ENCODE measurements at regions not wholly inside any gene's neighbourhood (a gene's known extent, or its start where the extent isn't known, plus 50 kb on each side); places are given as distances from the start of the nearest gene placed in this dataset.

- TF ChIP-seq CTCF (conservative IDR thresholded peaks at IDR 0.05; ENCODE audit: low read depth, low read length) = no peak
- H3K4me3 ChIP-seq (ENCODE audit: low read depth, low read length) = no peak overlapping the region
- no peak for DNase-seq (ENCODE audit: low read depth)
These were observed 335.4 kb upstream of the SPTLC3 start for GRCh38 chr20:12673352-12673751.

- no peak for DNase-seq (ENCODE audit: low read depth)
- no peak overlapping the region for H3K4me3 ChIP-seq (ENCODE audit: low read depth, low read length)
- no peak for TF ChIP-seq CTCF (conservative IDR thresholded peaks at IDR 0.05; ENCODE audit: low read depth, low read length)
These were observed 330.8 kb upstream of the SPTLC3 start for GRCh38 chr20:12677925-12678324.

GRCh38 chr20:12679447-12679846, 329.3 kb upstream of the SPTLC3 start:
- H3K4me3 ChIP-seq (ENCODE audit: low read depth, low read length) = no peak overlapping the region
- no peak for DNase-seq (ENCODE audit: low read depth)
- TF ChIP-seq CTCF (conservative IDR thresholded peaks at IDR 0.05; ENCODE audit: low read depth, low read length) = no peak

- no peak for TF ChIP-seq CTCF (conservative IDR thresholded peaks at IDR 0.05; ENCODE audit: low read depth, low read length)
- no peak for DNase-seq (ENCODE audit: low read depth)
- no peak overlapping the region for H3K4me3 ChIP-seq (ENCODE audit: low read depth, low read length)
These were observed 326.2 kb upstream of the SPTLC3 start for GRCh38 chr20:12682613-12683012.

GRCh38 chr20:12687476-12687875, 321.3 kb upstream of the SPTLC3 start:
- TF ChIP-seq CTCF (conservative IDR thresholded peaks at IDR 0.05; ENCODE audit: low read depth, low read length) = no peak
- DNase-seq (ENCODE audit: low read depth) = no peak
- H3K4me3 ChIP-seq (ENCODE audit: low read depth, low read length) = no peak overlapping the region

GRCh38 chr20:12695937-12696336, 312.8 kb upstream of the SPTLC3 start:
- DNase-seq (ENCODE audit: low read depth) = no peak
- no peak overlapping the region for H3K4me3 ChIP-seq (ENCODE audit: low read depth, low read length)
- no peak for TF ChIP-seq CTCF (conservative IDR thresholded peaks at IDR 0.05; ENCODE audit: low read depth, low read length)

- no peak for TF ChIP-seq CTCF (conservative IDR thresholded peaks at IDR 0.05; ENCODE audit: low read depth, low read length)
- no peak overlapping the region for H3K4me3 ChIP-seq (ENCODE audit: low read depth, low read length)
- no peak for DNase-seq (ENCODE audit: low read depth)
These were observed 310.0 kb upstream of the SPTLC3 start for GRCh38 chr20:12698817-12699216.

All from choroid plexus epithelial cell (primary cell).